ENCODE measurements at regions not wholly inside any gene's neighbourhood (a gene's known extent, or its start where the extent isn't known, plus 50 kb on each side); places are given as distances from the start of the nearest gene placed in this dataset.

- no peak for TF ChIP-seq CTCF (IDR thresholded peaks at IDR 0.05)
- no peak for TF ChIP-seq POLR2A (IDR thresholded peaks at IDR 0.05)
These were observed 509.3 kb upstream of the KLF6 start for GRCh38 chr10:4294271-4294670.

Measured in testis (tissue), 2 donors.